Lung (tissue), 11 donors: ENCODE measurements at regions not wholly inside any gene's neighbourhood (a gene's known extent, or its start where the extent isn't known, plus 50 kb on each side); places are given as distances from the start of the nearest gene placed in this dataset.

Source experiments
- ATAC-seq: fragments of 200-7000 bp; cut with Tn5 transposase; one replicate; pipeline ENCODE4 v1.9.1; 2020; ENCODE audit warnings: moderate number of reproducible peaks; ENCODE audit not compliant: insufficient read depth, low FRiP score
- DNase-seq, 3 donors: peaks; one replicate each; pipeline ENCODE4 v3.0.0-alpha.2; 2013 to 2017
- H3K27ac ChIP-seq, 2 donors: one replicate each; pipeline ENCODE4 v1.5.1; 2013; ENCODE audit warnings: mild to moderate bottlenecking in 2 of 2, moderate library complexity in 2 of 2, control low read depth in 1 of 2, inconsistent platforms in 1 of 2, low read depth in 1 of 2, low read length in 1 of 2
- H3K27me3 ChIP-seq, 3 donors: one replicate each; pipeline ENCODE4 v1.5.1; 2013; ENCODE audit warnings: low read length in 2 of 3; ENCODE audit not compliant: control insufficient read depth in 3 of 3, insufficient read depth in 3 of 3
- H3K36me3 ChIP-seq, 4 donors: one replicate each; pipeline ENCODE4 v1.5.1; 2013; ENCODE audit warnings: low read length in 4 of 4, mild to moderate bottlenecking in 1 of 4, moderate library complexity in 1 of 4; ENCODE audit not compliant: control insufficient read depth in 4 of 4, insufficient read depth in 4 of 4
- H3K4me1 ChIP-seq, 5 donors: one replicate each; pipeline ENCODE4 v1.5.1; 2013; ENCODE audit warnings: low read length in 5 of 5, mild to moderate bottlenecking in 2 of 5, moderate library complexity in 1 of 5; ENCODE audit not compliant: control insufficient read depth in 5 of 5, insufficient read depth in 5 of 5
- H3K4me3 ChIP-seq: one replicate; pipeline ENCODE4 v1.5.1; 2013; ENCODE audit warnings: mild to moderate bottlenecking, control low read depth, moderate library complexity
- H3K9ac ChIP-seq, 2 donors: one replicate each; pipeline ENCODE4 v1.5.1; 2013; ENCODE audit warnings: low read length in 2 of 2, control low read depth in 1 of 2; ENCODE audit not compliant: insufficient read depth in 1 of 2
- H3K9me3 ChIP-seq, 4 donors: one replicate each; pipeline ENCODE4 v1.5.1; 2013; ENCODE audit warnings: low read length in 3 of 4, mild to moderate bottlenecking in 1 of 4, moderate library complexity in 1 of 4; ENCODE audit not compliant: control insufficient read depth in 4 of 4, insufficient read depth in 3 of 4
- WGBS, 2 donors: extraction: QIAGEN DNeasy Blood & Tissue Kit; methylation state at CpG; one replicate each; pipeline ENCODE4 v1.1.7; 2013; 5-methylcytosine and 5-hydroxymethylcytosine counted together
- TF ChIP-seq, protein P1 (sequence below): IDR thresholded peaks from 2 replicates; pipeline ENCODE4 v1.5.1; 2012; ENCODE audit warnings: mild to moderate bottlenecking; ENCODE audit errors: control extremely low read depth, extremely low read depth
- donor health status: control.
- donor health status: control.
- donor health status: Bipolar disorder and iron deficiency.
- donor health status: healthy.
- donor health status: DM: yes; HTN: yes; CAD: no.

- TF ChIP-seq, protein P1, sequence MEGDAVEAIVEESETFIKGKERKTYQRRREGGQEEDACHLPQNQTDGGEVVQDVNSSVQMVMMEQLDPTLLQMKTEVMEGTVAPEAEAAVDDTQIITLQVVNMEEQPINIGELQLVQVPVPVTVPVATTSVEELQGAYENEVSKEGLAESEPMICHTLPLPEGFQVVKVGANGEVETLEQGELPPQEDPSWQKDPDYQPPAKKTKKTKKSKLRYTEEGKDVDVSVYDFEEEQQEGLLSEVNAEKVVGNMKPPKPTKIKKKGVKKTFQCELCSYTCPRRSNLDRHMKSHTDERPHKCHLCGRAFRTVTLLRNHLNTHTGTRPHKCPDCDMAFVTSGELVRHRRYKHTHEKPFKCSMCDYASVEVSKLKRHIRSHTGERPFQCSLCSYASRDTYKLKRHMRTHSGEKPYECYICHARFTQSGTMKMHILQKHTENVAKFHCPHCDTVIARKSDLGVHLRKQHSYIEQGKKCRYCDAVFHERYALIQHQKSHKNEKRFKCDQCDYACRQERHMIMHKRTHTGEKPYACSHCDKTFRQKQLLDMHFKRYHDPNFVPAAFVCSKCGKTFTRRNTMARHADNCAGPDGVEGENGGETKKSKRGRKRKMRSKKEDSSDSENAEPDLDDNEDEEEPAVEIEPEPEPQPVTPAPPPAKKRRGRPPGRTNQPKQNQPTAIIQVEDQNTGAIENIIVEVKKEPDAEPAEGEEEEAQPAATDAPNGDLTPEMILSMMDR, result no peak
- Histone ChIP-seq H3K9ac (no peak overlapping the region), H3K27me3 (no peaks in the 10 kb centered on the region), H3K4me3 (no peak overlapping the region), H3K27ac (no peak overlapping the region), H3K4me1 (no peaks in the 10 kb centered on the region), H3K36me3 (no peaks in the 10 kb centered on the region), H3K9me3 (peaks cover 0 to 2% (median 0%) of the 10 kb centered on the region in 4 donors)
- ATAC-seq (no peak), DNase-seq (no peak)
- WGBS, 2 donors, result 31 to 33% methylated on average over 5 of the region's 5 CpGs
Measured at GRCh38 chr6:20279608-20280287, 67.5 kb upstream of the MBOAT1 start.

GRCh38 chr6:20280288-20280621 lies 68.0 kb upstream of the MBOAT1 start:
- no peak overlapping the region for H3K9ac ChIP-seq
- H3K4me3 ChIP-seq, result no peak overlapping the region
- no peaks in the 10 kb centered on the region for H3K27me3 ChIP-seq
- TF ChIP-seq, protein P1, result no peak
- no peak for DNase-seq
- H3K4me1 ChIP-seq, result no peaks in the 10 kb centered on the region
- H3K9me3 ChIP-seq, result peaks cover 0 to 2% (median 0%) of the 10 kb centered on the region in 4 donors
- no peak for ATAC-seq
- no peaks in the 10 kb centered on the region for H3K36me3 ChIP-seq
- no peak overlapping the region for H3K27ac ChIP-seq
- WGBS, 2 donors, result 65 to 70% methylated on average over 3 of the region's 3 CpGs

DNA sequence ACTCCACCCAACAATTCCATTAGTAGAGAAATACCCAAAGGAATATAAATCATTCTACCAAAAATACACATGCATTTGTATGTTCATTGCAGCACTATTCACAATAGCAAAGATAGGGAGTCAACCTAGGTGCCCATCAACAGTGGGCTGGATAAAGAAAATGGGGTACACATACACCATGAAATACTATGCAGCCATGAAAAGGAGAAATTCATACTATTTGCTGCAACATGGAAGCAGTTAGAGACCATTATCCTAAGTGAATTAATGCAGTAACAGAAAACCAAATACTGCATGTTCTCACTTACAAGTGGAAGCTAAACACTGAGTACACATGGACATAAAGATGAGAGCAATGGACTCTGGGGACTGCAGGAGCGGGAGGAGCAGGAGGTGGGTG lies 72.4 kb upstream of the MBOAT1 start:
- ATAC-seq, result no peak
- H3K9me3 ChIP-seq, result peaks cover 0 to 2% (median 0%) of the 10 kb centered on the region in 4 donors
- no peak overlapping the region for H3K27ac ChIP-seq
- no peak overlapping the region for H3K4me3 ChIP-seq
- H3K27me3 ChIP-seq, result no peaks in the 10 kb centered on the region
- H3K36me3 ChIP-seq, result no peaks in the 10 kb centered on the region
- TF ChIP-seq, protein P1, result no peak
- 95 to 98% methylated on average over 1 of the region's 1 CpG for WGBS, 2 donors
- no peak for DNase-seq
- H3K9ac ChIP-seq, result no peak overlapping the region
- H3K4me1 ChIP-seq, result no peaks in the 10 kb centered on the region
